Left ventricle myocardium inferior (tissue), 1 donor: ENCODE measurements at regions not wholly inside any gene's neighbourhood (a gene's known extent, or its start where the extent isn't known, plus 50 kb on each side); places are given as distances from the start of the nearest gene placed in this dataset.

Experiments used
- DNase-seq: peaks from one replicate; pipeline ENCODE4 v3.0.0-alpha.2; 2020
- H3K27ac ChIP-seq: fragments of 200-600 bp; replicated peaks from 2 replicates; pipeline ENCODE4 v1.8.0; 2021
- H3K27me3 ChIP-seq: fragments of 200-600 bp; 2 replicates; pipeline ENCODE4 v1.8.0; 2021; ENCODE audit warnings: low read depth
- H3K36me3 ChIP-seq: fragments of 200-600 bp; 2 replicates; pipeline ENCODE4 v1.8.0; 2021
- H3K4me1 ChIP-seq: fragments of 200-600 bp; 2 replicates; pipeline ENCODE4 v1.8.0; 2021
- H3K4me3 ChIP-seq: fragments of 200-600 bp; 2 replicates; pipeline ENCODE4 v1.8.0; 2021; ENCODE audit warnings: mild to moderate bottlenecking, moderate library complexity
- H3K9me3 ChIP-seq: fragments of 200-600 bp; replicated peaks from 2 replicates; pipeline ENCODE4 v1.8.0; 2021
- CTCF ChIP-seq: fragments of 200-600 bp; IDR thresholded peaks from 2 replicates; pipeline ENCODE4 v1.8.0; 2021; ENCODE audit warnings: antibody characterized with exemption, mild to moderate bottlenecking, borderline replicate concordance
- intact Hi-C: fragments of 100-400 bp; cut with micrococcal nuclease; formaldehyde crosslinking; loops from one replicate; pipeline ENCODE4 v1.11.0; 2022
- donor health status: DM: no; HTN: yes; CAD: no; lungs with severe emphysema.

- Histone ChIP-seq H3K27ac (no peak overlapping the region), H3K4me1 (no peaks in the 10 kb centered on the region), H3K27me3 (no peaks in the 10 kb centered on the region), H3K36me3 (no peaks in the 10 kb centered on the region), H3K9me3 (peaks cover 13% of the 10 kb centered on the region), H3K4me3 (no peak overlapping the region)
- intact Hi-C loops: no loop called here
- no peak for TF ChIP-seq CTCF
- DNase-seq: no peak
Observed at GRCh38 chr12:40602562-40602961, 89.7 kb upstream of the CNTN1 start.

GRCh38 chr12:40614923-40615322 lies 77.3 kb upstream of the CNTN1 start:
- Histone ChIP-seq H3K9me3 (peaks cover 5% of the 10 kb centered on the region), H3K27ac (no peak overlapping the region), H3K27me3 (no peaks in the 10 kb centered on the region), H3K36me3 (no peaks in the 10 kb centered on the region), H3K4me1 (no peaks in the 10 kb centered on the region), H3K4me3 (no peak overlapping the region)
- no peak for DNase-seq
- intact Hi-C loops: no loop called here
- TF ChIP-seq CTCF: no peak

GRCh38 chr12:40615590-40615989 lies 76.6 kb upstream of the CNTN1 start:
- H3K4me3 ChIP-seq: no peak overlapping the region
- TF ChIP-seq CTCF: no peak
- H3K36me3 ChIP-seq: no peaks in the 10 kb centered on the region
- H3K27ac ChIP-seq: no peak overlapping the region
- H3K27me3 ChIP-seq: no peaks in the 10 kb centered on the region
- intact Hi-C loops: no loop called here
- H3K4me1 ChIP-seq: no peaks in the 10 kb centered on the region
- no peaks in the 10 kb centered on the region for H3K9me3 ChIP-seq
- no peak for DNase-seq

GRCh38 chr12:40616383-40616915 lies 75.8 kb upstream of the CNTN1 start:
- no peaks in the 10 kb centered on the region for H3K9me3 ChIP-seq
- DNase-seq: no peak
- no peak overlapping the region for H3K4me3 ChIP-seq
- no peaks in the 10 kb centered on the region for H3K36me3 ChIP-seq
- no peak overlapping the region for H3K27ac ChIP-seq
- intact Hi-C loops: no loop called here
- no peaks in the 10 kb centered on the region for H3K27me3 ChIP-seq
- H3K4me1 ChIP-seq: no peaks in the 10 kb centered on the region
- TF ChIP-seq CTCF: no peak

GRCh38 chr12:40618636-40619035 lies 73.6 kb upstream of the CNTN1 start:
- Histone ChIP-seq H3K27me3 (peaks cover 5% of the 10 kb centered on the region), H3K4me1 (no peaks in the 10 kb centered on the region), H3K4me3 (no peak overlapping the region), H3K27ac (no peak overlapping the region), H3K36me3 (no peaks in the 10 kb centered on the region), H3K9me3 (no peaks in the 10 kb centered on the region)
- DNase-seq: no peak
- intact Hi-C loops: no loop called here
- no peak for TF ChIP-seq CTCF
